ENCODE measurements at regions not wholly inside any gene's neighbourhood (a gene's known extent, or its start where the extent isn't known, plus 50 kb on each side); places are given as distances from the start of the nearest gene placed in this dataset.
"Not testable (repeated sequence)": the region's sequence is repeated elsewhere in the genome, so short reads cannot be mapped to it uniquely, and the experiment has no call there.

GRCh38 chr4:75289914-75290582, 224.2 kb downstream of the RCHY1 start:
- no peak overlapping the region for H3K4me3 ChIP-seq (ENCODE audit: low read depth, low read length)
- DNase-seq (ENCODE audit: low read depth), result peak; percentile 54
- TF ChIP-seq, protein P1, sequence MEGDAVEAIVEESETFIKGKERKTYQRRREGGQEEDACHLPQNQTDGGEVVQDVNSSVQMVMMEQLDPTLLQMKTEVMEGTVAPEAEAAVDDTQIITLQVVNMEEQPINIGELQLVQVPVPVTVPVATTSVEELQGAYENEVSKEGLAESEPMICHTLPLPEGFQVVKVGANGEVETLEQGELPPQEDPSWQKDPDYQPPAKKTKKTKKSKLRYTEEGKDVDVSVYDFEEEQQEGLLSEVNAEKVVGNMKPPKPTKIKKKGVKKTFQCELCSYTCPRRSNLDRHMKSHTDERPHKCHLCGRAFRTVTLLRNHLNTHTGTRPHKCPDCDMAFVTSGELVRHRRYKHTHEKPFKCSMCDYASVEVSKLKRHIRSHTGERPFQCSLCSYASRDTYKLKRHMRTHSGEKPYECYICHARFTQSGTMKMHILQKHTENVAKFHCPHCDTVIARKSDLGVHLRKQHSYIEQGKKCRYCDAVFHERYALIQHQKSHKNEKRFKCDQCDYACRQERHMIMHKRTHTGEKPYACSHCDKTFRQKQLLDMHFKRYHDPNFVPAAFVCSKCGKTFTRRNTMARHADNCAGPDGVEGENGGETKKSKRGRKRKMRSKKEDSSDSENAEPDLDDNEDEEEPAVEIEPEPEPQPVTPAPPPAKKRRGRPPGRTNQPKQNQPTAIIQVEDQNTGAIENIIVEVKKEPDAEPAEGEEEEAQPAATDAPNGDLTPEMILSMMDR (IDR thresholded peaks at IDR 0.05; ENCODE audit: insufficient read depth, low read depth, low read length), result peak; percentile 69

DNA sequence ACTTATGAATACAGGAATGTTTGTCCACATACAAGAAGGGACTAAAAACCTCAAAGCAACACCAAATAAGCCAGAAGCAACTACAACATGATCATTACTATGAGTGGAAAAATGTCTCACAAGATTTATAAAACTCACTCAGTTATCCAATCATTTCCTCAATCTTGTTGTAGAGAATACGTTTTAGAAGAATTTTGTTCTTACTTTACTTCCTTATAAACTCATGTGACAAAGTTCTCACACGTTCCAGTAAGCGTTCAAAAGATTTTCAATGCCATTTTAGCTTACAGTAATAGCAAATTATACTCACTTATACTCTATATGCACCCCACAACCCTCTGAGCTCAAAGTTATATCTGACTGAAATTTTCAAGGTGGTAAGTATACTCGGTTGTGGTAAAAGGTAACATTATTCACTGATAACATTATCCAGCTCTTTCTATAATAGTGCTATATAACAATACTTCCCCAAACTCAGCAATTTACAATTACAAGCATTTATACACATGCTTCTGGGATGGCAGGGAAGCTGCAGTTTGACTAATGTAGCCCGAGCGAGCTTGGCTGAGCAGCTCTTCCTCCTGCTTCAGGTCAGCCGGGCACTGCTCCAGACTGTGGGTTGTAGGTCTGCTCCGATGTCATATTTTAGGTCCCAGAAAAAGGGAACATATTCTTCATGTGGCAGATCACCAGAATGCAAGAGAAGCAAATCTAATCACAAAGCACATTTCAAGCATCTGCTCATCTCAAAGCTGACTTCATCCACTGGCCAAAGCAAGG, 226.3 kb downstream of the RCHY1 start:
- TF ChIP-seq, protein P1 (IDR thresholded peaks at IDR 0.05; ENCODE audit: insufficient read depth, low read depth, low read length), result no peak
- DNase-seq (ENCODE audit: low read depth), result no peak
- no peak overlapping the region for H3K4me3 ChIP-seq (ENCODE audit: low read depth, low read length)

GRCh38 chr4:75285837-75286236, 228.4 kb downstream of the RCHY1 start:
- TF ChIP-seq, protein P1 (IDR thresholded peaks at IDR 0.05; ENCODE audit: insufficient read depth, low read depth, low read length), result no peak
- no peak overlapping the region for H3K4me3 ChIP-seq (ENCODE audit: low read depth, low read length)
- no peak for DNase-seq (ENCODE audit: low read depth)

DNA sequence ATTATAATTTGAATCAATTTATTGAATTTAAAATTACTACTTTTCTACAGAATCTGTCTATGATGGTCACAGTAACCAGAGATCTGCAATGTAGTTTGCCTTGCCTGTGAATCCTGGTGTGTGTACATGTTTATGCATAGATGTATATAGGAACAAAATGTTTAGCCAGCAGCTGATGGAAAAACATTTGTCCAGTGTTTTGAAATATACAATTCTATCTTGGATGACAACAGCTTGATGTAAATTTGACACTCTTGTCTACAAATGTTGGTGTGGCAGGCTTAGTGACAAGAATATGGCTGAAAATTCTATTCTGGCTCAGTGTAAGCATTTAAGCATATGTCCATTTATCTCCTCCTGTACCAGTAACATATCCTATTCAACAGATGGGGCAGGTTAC, 229.4 kb downstream of the RCHY1 start:
- H3K4me3 ChIP-seq (ENCODE audit: low read depth, low read length), result no peak overlapping the region
- no peak for DNase-seq (ENCODE audit: low read depth)
- TF ChIP-seq, protein P1 (IDR thresholded peaks at IDR 0.05; ENCODE audit: insufficient read depth, low read depth, low read length), result no peak

- DNase-seq (ENCODE audit: low read depth); H3K4me3 ChIP-seq (ENCODE audit: low read depth, low read length): not testable (repeated sequence)
These were observed 233.7 kb downstream of the RCHY1 start for GRCh38 chr4:75280461-75280860.

DNA sequence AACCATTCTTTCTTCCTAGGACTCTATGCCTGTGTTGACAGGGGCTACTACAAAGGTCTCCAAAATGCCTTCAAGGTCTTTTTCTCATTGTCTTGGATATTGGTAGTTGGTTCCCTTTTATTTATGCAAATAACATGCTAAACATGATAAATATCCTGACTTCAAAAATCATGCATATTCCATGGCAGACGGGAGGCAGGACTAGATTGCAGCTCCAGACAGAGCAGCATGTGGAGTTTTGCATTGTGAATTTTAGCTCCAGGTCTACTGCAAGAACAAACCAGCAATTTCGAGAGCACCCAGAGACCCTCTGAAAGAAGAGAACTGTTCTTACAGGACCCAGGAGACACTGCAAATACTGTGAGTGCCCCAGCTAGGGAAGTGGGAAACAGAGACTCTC, 254.9 kb downstream of the RCHY1 start:
- DNase-seq (ENCODE audit: low read depth), result no peak
- TF ChIP-seq, protein P1 (IDR thresholded peaks at IDR 0.05; ENCODE audit: insufficient read depth, low read depth, low read length), result no peak
- H3K4me3 ChIP-seq (ENCODE audit: low read depth, low read length), result no peak overlapping the region

DNA sequence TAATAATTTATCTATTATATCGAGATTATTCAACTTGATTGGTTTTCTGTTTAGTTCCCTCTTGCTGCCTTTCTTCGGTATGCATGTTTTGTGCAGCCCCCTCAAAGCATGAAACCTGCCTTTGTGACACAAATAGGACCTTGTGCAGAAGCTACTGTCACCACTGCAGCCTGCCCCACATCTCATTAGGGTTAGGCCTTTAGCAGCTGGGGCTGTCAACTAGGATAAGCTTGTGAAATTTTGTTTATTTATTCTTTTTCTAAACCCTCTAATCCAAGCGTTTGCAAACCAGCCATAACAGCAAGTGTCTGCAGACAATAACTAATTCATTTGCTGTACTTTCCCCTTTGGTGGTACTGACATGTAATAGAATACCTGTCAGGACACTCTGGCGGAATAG, 258.9 kb downstream of the RCHY1 start:
- TF ChIP-seq, protein P1 (IDR thresholded peaks at IDR 0.05; ENCODE audit: insufficient read depth, low read depth, low read length), result no peak
- peak; percentile 49 for DNase-seq (ENCODE audit: low read depth)
- H3K4me3 ChIP-seq (ENCODE audit: low read depth, low read length), result no peak overlapping the region

Data from fibroblast of villous mesenchyme (primary cell).